ENCODE measurements at regions not wholly inside any gene's neighbourhood (a gene's known extent, or its start where the extent isn't known, plus 50 kb on each side); places are given as distances from the start of the nearest gene placed in this dataset.

DNA sequence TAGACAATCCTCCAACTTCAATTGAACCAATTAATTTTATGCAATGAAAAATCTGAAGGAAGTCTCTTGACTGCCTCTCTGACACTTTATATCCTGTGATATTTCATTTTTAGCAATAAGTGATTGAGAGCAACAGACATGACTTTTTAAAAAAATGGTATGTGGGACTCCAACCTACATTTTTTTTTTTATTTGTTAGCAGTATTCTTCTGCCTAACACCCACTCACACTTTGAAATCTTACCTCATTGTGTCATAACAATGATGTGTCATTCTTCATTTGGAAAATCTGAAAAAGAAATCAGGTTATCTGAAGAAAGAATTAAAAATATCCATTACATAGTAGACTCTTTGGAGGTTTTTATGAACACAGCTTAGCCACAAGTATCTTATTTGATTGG, 541.3 kb upstream of the KCNMB2 start:
- no peak for TF ChIP-seq POLR2AphosphoS5 (IDR thresholded peaks at IDR 0.05; ENCODE audit: borderline replicate concordance, low read depth, low read length)
- no peak for TF ChIP-seq EZH2 (IDR thresholded peaks at IDR 0.05)
- no peak for TF ChIP-seq FOXP2 (optimal IDR thresholded peaks at IDR 0.05; ENCODE audit: control extremely low read depth, extremely low read length, insufficient read depth)

Data from SK-N-MC (cell line).